CD4-positive, alpha-beta T cell treated with Interleukin-21 for 1 hour (primary cell): ENCODE measurements at regions not wholly inside any gene's neighbourhood (a gene's known extent, or its start where the extent isn't known, plus 50 kb on each side); places are given as distances from the start of the nearest gene placed in this dataset.
"Not testable (repeated sequence)": the region's sequence is repeated elsewhere in the genome, so short reads cannot be mapped to it uniquely, and the experiment has no call there.

Experiments
- DNase-seq: peaks from one replicate; pipeline ENCODE4 v3.0.0-alpha.2; 2020

DNA sequence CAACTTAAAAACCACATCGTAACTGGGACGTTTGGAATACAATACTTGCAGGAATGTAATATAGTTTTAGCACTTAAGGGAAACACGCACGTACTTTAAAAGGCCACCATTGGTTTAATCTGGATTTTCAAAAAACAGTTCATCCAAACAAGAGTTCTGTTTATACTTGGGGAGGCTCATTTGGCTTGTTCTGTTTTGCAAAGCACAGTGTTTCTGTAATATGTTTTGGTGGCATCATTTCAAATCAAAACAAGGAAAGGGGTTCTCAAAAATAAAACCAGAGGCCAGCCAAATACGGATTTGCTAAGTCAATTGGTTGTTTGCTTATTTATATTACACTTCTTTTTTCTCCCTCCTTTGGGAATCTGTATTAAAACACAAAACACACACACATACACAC lies 656.1 kb upstream of the SOX9 start:
- DNase-seq = no peak

DNA sequence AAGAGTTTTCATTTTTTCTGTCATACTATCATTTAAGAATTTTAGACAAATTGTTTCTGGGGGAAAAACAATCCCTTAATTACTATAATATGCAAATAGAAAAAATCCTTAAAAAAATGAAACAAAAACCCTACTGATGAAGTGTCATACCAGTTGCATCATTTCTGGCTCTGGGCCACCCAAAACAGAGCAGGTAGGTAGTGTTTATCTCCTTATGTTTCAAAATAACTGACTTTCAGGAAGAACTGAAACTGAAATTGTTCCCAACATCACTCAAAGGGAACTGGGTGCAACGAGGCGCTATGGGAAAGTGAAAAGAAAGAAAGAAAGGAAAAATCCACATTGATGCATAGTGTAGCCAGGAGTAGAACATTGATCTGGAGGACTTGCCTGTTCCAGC lies 653.1 kb upstream of the SOX9 start:
- DNase-seq = no peak

DNA sequence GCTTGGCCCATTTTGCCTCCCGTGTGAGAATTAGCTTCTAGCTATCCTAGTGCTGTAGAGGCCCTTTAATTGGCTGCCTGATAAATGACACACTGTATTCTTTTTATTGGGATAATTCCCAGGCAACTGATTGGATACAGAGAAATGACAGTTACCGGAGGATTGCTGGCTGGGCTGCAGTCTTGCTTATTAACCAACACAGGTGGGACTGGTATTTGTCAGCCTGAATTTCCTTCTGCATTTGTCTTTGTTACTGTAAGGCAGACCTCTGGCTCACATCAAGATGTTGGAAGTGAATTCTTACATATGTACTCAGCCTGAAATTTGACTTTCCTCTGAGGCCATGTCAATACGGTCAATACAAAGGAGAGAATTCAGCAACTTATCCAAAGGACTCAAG lies 650.8 kb upstream of the SOX9 start:
- DNase-seq = no peak

DNA sequence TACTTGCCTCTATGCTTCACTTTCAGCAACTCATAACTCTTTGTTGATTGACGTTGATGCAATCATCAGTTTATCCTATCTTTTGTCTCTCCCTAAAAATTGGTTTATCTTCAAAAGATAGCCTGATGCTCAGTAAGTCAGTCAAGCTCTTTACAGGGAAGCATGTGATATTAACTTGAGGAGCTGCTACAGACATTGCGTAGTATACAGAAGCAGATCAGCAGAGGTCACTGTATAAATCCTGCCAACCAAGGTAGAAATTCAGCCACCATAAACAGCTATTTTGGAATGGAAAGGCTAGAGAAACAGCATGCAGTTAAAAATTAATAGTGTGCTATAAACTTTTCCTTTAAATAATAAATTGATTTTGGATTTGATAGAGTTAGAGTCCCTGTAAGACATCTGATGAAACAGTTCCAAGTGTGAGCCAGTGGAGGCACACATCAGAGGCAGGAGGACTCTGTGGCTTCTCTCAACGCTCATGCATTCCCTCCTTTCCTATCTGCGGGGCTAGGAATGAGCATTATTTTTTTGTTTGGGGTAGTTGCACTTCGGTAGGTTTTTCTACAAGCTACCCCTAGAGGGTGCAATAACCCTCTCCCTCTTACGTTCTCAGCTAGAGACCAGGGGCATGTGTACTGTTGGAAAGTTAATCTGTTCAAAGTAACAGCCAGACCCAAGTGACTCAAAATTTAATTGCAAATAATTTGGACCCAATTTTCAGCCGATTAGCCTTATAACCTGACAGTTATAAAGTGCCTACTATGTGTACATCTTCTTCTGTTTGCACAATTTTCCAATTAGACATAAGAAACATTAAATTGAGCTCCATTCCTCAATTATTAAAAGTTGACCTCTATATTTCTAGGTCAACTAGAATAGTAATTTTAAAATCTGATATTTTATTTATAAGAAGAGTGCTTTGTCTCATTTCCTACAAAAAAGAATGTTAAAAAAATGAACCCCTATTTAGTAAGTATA lies 647.7 kb upstream of the SOX9 start:
- no peak for DNase-seq

DNA sequence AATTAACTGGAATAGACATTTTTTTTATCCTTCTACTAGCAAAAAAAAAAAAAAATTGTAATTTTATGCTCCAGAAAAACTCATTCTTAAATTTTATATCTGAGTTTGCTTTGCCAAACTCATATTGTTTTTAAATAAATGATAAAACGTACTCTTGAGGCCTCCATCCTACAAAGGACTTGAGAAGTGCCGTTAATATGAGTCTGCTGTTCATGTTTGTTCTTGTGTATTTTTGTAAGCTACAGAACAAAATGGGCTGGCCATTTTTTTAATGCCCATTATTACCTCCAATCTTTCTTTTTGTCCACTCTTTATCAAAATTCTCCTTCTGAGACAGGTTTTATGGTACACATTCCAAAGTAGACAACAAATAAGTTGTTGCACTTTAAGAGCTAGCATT lies 643.5 kb upstream of the SOX9 start:
- DNase-seq = no peak

DNA sequence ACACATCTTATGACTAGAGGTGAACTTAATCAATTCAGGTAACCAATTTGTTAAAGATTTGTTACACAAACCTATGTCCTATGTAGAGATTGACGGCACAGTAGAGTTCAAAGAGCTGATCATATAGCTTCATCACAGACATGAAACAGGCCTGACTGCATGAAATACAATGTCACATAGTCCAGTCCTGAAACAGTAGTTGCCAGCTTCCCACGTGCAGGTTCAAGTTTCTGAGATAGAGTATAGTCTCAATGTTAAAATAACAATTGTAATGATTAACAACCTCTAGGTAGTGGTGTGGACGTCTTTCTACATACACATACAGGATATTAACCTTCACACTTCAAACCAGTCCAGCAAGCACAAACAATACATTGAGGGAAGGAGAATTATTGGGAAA lies 640.7 kb upstream of the SOX9 start:
- no peak for DNase-seq

DNA sequence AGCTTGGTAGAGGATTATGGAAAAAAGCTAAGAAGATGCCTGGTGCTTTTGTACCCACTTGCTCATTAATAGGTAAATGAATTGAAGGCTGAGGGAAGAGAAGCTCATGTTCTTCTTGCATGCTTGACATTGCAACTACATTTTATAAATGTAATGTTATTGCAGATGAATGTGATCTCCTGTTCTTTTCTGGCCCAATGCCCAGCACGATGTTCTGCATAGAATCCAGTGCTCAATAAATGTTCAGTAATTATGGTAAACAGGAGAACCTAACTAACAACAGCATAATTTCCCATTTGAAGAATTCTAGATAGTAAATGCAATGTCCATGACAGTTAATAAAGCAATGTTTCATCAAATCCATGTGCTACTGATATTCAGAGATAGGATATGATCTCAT lies 638.2 kb upstream of the SOX9 start:
- no peak for DNase-seq

DNA sequence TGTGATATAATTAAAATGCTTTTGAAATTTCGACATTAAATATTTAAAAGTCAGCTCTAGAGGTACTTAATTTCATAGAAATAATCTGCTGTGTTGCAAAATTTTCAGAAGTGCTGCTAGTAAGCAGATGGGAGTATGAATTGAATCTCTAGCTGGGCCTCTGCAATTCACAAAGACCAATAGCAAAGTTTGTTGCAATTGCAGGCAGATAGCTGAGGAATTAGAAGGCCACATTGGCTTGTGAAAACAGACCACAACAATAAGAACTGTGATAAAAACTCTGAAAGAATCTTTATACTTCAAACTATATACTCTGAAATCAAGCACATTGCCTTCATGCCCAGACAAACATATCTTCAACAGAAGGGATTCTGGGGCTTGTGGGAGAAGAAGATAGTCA lies 636.3 kb upstream of the SOX9 start:
- DNase-seq = no peak

DNA sequence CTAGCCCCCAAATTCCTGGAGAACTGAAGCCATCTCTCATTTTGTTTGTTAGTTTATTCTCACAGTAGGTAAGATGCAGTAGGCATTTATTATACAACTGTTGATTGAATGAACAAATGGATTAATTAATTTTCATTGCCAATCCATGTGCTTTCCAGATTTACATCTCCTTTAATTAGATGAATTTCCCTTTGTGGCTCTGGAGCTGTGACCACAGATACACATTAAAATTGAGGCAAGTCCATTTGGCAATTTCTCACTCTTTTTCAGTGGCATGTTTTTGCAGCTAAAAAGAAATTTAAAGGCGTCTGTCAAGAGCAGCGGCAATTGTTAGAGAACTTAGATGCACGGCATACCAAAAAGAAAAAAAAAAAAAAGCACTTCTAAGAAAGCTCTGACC lies 635.4 kb upstream of the SOX9 start:
- DNase-seq = no peak

DNA sequence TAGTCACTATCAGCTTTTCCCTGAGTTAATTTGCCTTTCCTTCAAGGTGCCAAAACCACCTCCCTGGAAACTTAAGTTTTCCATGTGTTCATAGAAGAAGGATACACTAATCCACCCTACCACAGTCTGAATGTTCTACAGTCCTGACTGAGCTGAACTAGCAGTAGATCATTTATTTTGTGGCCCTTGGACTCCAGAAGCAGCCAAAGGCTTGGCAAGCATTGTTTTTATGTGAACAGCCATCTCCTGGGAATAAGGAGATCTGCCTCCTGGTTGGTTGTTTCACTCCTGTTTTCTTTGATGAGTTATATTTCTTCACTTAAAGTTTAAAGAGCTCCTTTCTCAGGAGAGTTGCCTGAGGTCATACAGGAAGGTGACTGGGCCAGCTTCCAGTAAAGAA lies 634.6 kb upstream of the SOX9 start:
- DNase-seq = no peak

DNA sequence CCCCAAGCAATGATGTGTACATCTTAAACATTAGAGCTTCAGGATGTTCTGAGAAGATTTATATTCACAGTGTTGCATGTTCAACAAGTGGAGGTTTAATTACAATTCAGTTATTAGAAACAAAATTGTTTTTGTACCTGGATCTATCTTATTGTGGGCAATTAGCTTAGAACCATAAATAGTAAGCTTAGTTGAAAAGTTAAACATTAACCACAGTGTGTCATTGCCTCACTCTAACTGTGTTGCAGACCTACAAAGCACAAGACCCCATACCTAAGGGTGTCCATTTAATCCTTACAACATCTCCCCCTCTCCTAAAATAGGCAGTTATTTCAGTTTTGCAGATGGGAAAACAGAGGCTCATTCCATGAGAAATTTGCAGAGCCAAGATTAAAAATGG lies 632.0 kb upstream of the SOX9 start:
- DNase-seq = no peak

DNA sequence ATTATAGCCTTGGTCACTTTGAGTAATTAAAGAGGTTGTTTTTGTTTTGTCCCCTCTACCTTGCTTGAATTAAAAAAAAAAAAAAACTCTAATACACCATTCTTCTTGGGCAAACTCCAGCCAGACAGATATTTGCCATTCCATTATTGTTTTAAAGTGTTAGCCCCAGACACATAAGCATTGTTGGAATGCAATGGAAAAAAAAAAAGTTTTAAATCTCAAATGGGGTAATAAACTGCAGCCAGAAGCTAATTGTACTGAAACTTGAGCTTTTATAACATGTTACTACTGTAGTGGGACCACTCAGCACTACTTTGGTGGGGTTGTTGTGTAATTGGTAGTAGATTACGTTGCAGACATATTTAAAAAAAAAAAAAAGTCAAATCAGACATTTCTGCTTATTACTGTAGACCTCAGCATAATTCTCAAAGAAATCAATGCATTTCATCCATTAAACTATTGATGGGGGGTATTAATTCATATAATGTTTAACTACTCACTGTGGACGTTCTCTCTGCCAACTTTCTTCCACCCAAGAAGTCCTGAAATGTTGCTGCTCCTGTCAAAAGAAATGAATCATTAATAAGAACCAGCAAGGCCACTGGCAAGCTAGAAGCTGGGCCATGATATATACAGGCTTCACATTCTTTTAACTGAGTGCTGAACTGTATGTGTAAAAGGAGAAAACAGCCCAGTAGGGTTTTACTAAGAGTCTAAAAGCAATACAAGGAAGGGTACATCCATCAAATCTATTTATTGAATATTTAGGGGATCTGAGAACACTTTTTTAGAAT lies 626.6 kb upstream of the SOX9 start:
- DNase-seq = no peak

DNA sequence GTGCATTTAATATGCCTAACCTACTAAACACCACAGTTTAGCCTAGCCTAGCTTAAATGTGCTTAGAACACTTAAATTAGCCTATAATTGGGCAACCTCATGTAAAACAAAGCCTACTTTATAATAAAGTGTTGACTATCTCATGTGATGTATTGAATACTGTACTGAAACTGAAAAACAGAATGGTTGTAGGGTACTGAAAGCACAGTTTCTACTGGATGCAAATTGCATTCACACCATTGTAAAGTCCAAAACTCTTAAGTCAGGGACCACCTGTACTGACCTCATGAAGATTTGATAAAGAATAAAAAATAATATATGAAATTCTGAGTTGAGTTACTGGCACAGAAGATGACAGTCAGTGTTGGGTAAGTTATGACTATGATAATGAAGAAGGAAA lies 625.4 kb upstream of the SOX9 start:
- no peak for DNase-seq

DNA sequence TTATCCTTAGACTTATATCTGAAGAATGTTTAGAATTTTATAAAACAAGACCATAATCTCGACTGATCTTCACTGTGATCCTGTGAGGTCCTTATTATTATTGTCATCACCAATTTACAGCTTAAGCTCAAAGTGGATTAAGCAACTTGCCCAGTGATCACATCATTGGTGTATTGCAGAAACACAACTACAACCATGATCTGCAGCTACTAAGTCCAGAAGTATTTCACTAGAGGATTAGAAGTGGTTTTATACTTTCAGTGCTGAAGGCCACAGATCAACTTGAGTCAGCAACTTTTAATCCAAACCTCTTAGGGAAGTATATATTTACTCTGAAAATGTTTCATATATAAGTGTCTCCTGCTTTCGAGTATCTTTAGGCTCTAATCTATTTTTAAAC lies 624.3 kb upstream of the SOX9 start:
- DNase-seq = no peak

DNA sequence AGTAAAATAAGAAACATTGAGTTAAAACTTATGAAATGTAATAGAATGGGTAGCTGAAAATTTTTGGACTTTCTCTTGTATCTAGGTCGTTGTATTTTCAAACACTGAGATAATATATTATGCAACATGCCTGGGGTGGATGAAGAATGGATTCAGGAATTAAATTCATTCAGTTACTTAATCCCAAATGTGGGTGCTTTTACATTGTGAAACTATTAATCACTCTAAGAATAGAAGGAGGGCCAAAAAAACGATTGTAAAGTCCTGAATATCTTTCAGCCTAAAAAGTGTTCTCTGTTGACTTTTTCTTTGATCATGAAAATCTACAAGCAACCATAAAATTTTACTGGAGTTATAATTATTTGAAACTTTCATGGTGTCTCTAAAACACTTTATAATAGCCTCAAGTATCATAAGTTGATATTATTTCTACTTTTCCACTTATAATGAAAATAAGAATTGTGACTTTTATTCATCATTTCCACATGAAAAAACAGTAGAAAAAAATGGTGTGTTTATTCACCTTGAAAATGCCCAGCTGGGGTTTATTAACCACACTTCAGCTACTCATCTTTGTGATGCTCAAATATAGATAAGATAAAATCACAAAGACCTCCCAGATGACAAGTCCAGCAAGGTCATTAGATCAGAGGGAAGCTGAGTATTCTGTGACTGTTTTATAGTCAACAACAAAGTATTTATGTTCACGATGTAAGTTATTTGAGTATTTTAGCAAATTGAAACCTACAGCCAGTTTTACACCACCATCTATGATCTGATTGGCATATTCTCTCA lies 619.9 kb upstream of the SOX9 start:
- DNase-seq = no peak

DNA sequence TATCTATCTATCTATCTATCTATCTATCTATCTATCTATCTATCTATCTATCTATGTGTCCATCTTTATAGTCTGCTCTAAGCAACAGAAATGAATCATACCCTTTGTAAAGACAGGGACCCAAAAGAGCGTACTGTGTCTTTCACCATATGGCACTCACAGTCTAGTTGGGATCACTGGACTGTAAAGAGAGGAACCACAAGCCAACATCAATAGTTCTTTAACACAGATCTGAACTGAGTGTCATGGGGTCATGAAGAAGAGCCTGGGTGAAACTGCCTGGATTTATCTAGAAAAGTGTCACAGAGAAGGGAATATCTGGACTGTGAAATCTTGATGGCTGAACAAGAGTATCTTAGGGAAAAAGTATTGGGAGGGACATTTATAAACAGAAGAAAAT lies 619.1 kb upstream of the SOX9 start:
- DNase-seq = no peak

DNA sequence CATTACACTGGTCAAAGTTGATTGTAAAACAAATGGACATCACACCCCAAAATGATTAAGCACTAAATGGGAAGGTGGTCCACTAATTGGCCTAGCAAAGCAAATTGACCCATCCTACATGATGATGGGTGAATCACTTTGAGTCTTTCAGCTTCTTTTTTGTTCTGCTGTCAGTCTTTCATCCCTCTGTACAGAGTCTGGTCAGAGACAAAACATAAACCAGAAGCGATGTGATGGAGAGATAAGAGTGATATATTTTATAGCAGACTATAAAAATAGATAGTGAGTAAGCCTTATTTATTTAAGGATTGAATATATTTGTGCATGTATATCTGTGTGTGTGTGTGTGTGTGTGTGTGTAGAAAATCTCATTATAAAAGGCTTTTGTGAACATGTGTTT lies 618.4 kb upstream of the SOX9 start:
- no peak for DNase-seq

DNA sequence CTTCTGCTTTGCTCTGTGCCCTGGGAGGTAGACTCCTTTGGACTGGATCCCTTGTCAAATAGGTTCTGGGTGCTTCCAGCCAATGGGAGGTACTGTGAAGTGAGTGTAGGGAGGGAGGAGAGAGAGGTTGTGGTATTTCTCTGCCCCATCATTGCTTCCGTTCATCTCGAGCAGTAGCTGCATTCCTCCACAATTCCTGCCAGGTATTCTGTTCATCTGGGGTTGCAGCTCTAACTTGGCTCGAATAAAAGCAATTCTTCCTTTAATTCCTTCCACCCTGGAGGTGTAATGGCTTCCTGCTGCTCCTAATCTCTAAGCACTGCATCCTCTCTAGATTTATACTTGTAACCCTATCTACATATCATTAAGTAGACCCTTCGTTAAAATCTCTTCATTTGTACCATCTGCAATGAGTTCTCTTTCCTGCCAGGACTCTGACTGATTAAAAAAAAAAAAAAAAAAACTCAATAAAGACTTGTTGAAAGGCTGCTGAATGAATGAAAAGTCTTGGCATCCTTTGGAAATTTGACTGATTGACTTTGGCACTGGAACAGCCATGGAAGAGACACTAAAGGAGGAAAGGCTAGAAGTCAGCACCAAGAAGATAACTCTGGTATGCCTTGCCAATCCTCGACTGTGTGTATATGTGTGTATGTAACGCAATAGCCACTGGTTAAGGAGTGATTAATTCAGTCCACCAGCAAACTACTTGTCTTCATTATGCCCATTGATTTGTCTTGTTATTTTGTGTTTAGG lies 616.9 kb upstream of the SOX9 start:
- no peak for DNase-seq

DNA sequence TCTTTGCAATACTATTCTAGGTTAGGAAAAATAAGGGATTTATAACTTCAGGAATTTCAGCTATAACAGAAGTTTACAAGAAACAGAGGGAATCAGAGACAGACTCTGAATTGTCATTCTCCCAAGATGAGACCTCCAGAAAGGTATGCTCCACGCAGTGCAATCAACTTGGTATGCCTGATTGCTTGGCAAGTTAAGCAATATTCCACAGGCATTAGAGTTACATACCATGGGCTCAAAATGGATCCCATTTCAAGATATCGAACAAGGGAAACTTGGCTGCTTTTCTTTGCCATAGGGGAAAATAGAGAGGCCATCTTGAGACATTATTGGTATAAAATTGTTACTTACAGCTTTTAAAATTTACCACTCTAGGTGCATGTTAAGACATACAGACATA lies 615.6 kb upstream of the SOX9 start:
- no peak for DNase-seq

DNA sequence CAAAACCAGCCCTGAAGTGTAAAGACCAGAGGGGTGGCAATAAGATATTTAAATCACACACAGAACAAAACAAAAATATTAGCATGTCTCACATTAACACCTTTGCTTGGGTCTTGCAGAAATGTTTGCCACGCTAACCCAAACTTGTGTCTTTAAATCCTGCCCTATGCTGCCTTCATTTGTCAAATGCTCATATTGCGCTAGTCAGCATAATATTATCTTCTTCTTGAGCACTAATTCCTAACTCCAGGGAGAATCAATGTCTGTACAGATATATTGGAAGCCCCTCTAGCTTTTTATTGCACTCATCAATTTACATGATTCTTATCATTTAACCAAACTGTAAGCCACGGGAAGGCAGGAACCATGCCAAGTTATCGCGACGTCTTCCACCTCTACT lies 614.8 kb upstream of the SOX9 start:
- DNase-seq = no peak

DNA sequence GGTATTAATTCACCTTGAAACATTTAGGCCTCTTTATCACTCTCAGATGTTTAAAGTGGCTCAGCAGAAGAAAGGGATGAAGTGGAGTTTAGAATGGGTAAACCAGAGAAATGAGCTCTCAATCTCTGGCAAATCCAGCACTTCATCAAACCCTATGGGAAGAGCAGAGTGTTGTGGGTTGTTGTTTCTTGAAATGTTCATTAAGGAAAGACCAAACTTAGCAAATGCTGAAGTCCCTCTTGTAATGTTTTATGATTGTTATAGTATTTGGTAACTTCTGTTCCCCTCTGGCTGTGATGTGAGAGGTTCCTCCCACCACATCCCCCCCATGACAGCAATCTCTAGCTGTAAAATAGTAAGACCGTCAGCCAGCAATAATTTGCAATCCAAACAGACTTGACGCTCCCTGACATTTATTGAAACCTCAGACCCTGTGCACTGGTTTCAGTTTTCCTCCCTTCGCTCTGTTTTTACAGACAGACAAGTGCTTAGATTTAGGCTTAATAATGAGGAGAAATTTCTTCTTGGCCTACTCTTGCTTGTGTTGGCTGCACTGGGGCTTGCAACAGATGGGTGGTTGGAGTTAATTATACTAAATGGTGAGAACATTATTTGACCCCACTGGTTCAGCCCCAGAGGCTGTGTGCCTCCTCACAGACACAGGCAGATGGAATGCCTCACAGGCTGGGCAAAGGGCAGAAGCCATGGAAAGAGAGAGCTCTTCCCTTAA lies 609.4 kb upstream of the SOX9 start:
- no peak for DNase-seq

DNA sequence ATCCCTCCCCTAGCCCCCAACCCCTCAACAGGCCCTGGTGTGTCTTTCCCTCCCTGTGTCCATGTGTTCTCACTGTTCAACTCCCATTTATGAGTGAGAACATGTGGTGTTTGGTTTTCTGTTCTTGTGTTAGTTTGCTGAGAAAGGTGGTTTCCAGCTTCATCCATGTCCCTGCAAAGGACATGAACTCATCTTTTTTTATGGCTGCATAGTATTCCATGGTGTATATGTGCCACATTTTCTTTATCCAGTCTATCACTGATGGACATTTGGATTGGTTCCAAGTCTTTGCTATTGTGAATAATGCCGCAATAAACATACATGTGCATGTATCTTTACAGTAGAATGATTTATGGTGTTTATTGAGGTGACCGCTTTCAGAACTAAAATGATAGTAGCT lies 607.1 kb upstream of the SOX9 start:
- DNase-seq = not testable (repeated sequence)
